H1 (cell line): ENCODE measurements at regions not wholly inside any gene's neighbourhood (a gene's known extent, or its start where the extent isn't known, plus 50 kb on each side); places are given as distances from the start of the nearest gene placed in this dataset.

Source experiments
- CTCF ChIA-PET: fragments of 300-600 bp; sonication (Branson Sonifier 250); formaldehyde crosslinking; loops from one replicate; lab custom pipeline; 2021; ENCODE audit not compliant: partially characterized antibody; lab: Charles Lee
- POLR2A ChIA-PET: fragments of 300-600 bp; sonication (Branson Sonifier 250); formaldehyde crosslinking; loops from one replicate; lab custom pipeline; 2021; ENCODE audit warnings: inconsistent platforms; ENCODE audit not compliant: partially characterized antibody; lab: Charles Lee
- DNase-seq, 2 experiments: peaks; one replicate each; pipeline versions ENCODE4 v3.0.0 to v3.0.0-alpha.2; 2010 to 2022; ENCODE audit warnings: low spot score in 2 of 2, low read depth in 1 of 2, mixed read lengths in 1 of 2
- FAIRE-seq: peaks from 2 replicates; lab custom pipeline; 2011; peaks lifted over from hg19 to GRCh38; lab: Jason Lieb, UNC
- H2AFZ ChIP-seq: 2 replicates; pipeline ENCODE4 v1.8.1; 2012; ENCODE audit warnings: low read length, inconsistent platforms
- H2AK5ac ChIP-seq: 2 replicates; pipeline ENCODE4 v1.6.1; 2013; ENCODE audit warnings: low read depth, low read length
- H2BK120ac ChIP-seq: replicated peaks from 2 replicates; pipeline ENCODE3; 2013; ENCODE audit warnings: low read depth, low read length, inconsistent platforms
- H2BK12ac ChIP-seq: 2 replicates; pipeline ENCODE4 v1.6.1; 2013; ENCODE audit warnings: low read depth, low read length
- H2BK15ac ChIP-seq: 2 replicates; pipeline ENCODE4 v1.6.1; 2013; ENCODE audit warnings: low read length
- H2BK20ac ChIP-seq: 2 replicates; pipeline ENCODE4 v1.6.1; 2013; ENCODE audit warnings: low read length
- H2BK5ac ChIP-seq: 2 replicates; pipeline ENCODE4 v1.6.1; 2013; ENCODE audit warnings: low read depth, low read length
- H3K14ac ChIP-seq: 2 replicates; pipeline ENCODE4 v1.6.1; 2013; ENCODE audit warnings: inconsistent platforms; ENCODE audit not compliant: insufficient read length
- H3K18ac ChIP-seq: 2 replicates; pipeline ENCODE4 v1.6.1; 2013; ENCODE audit warnings: low read length; ENCODE audit errors: extremely low read depth
- H3K23ac ChIP-seq: 2 replicates; pipeline ENCODE4 v1.6.1; 2013; ENCODE audit warnings: inconsistent platforms; ENCODE audit not compliant: insufficient read length
- H3K23me2 ChIP-seq: 2 replicates; pipeline ENCODE4 v1.6.1; 2013; ENCODE audit warnings: low read depth, low read length
- H3K27ac ChIP-seq: 2 replicates; pipeline ENCODE4 v1.6.1; 2011; ENCODE audit warnings: low read depth, low read length, inconsistent platforms
- H3K27me3 ChIP-seq, 4 experiments: replicated peaks in 1 of 4; 1 replicate in 1 of 4; 2 replicates in 3 of 4; pipeline versions ENCODE4 v1.6.1 to v1.8.1; 2011 to 2013; ENCODE audit warnings: low read length in 3 of 4, mild to moderate bottlenecking in 3 of 4, inconsistent platforms in 2 of 4, mixed read lengths in 2 of 4, moderate library complexity in 1 of 4; ENCODE audit not compliant: control insufficient read depth in 3 of 4, insufficient read depth in 3 of 4; ENCODE audit errors: extremely low read depth in 1 of 4
- H3K36me3 ChIP-seq, 4 experiments: 2 replicates each; pipeline versions ENCODE4 v1.6.1 to v1.8.1; 2011 to 2013; ENCODE audit warnings: mild to moderate bottlenecking in 4 of 4, low read length in 3 of 4, moderate library complexity in 2 of 4, control low read depth in 1 of 4, inconsistent platforms in 1 of 4; ENCODE audit not compliant: insufficient read depth in 4 of 4, control insufficient read depth in 2 of 4
- H3K4ac ChIP-seq: replicated peaks from 2 replicates; pipeline ENCODE3; 2013; ENCODE audit warnings: low read length, low read depth, mixed read lengths, inconsistent platforms; ENCODE audit not compliant: insufficient read length
- H3K4me1 ChIP-seq, 4 experiments: replicated peaks in 1 of 4; 1 replicate in 1 of 4; 2 replicates in 3 of 4; pipeline versions ENCODE4 v1.6.1 to v1.8.1; 2011 to 2013; ENCODE audit warnings: low read length in 3 of 4, inconsistent platforms in 2 of 4, mixed read lengths in 1 of 4; ENCODE audit not compliant: insufficient read depth in 4 of 4, control insufficient read depth in 3 of 4
- H3K4me2 ChIP-seq, 2 experiments: 2 replicates each; pipeline versions ENCODE4 v1.6.1 to v1.8.1; 2011 to 2013; ENCODE audit warnings: low read depth in 2 of 2, low read length in 2 of 2, control low read depth in 1 of 2, inconsistent platforms in 1 of 2, mild to moderate bottlenecking in 1 of 2; ENCODE audit not compliant: insufficient read depth in 1 of 2
- H3K4me3 ChIP-seq, 4 experiments: fragments of 200-600, 300-600 bp in 1 of 4; sonication (generic), shearing (Covaris generic), sonication (Bioruptor Twin) in 1 of 4; 2 replicates each; pipeline versions ENCODE4 v1.5.1 to v1.8.1; 2011 to 2016; ENCODE audit warnings: low read length in 4 of 4, low read depth in 3 of 4, control low read depth in 2 of 4, inconsistent platforms in 2 of 4, mild to moderate bottlenecking in 2 of 4, mixed read lengths in 1 of 4, moderate library complexity in 1 of 4; ENCODE audit not compliant: insufficient read depth in 2 of 4; ENCODE audit errors: extremely low read depth in 1 of 4
- H3K56ac ChIP-seq: replicated peaks from 2 replicates; pipeline ENCODE3; 2013; ENCODE audit warnings: low read depth, mild to moderate bottlenecking, mixed read lengths, low read length, inconsistent platforms; ENCODE audit not compliant: insufficient read length
- H3K79me1 ChIP-seq: 2 replicates; pipeline ENCODE4 v1.6.1; 2013; ENCODE audit warnings: low read depth, low read length, control low read depth
- H3K79me2 ChIP-seq, 2 experiments: 2 replicates each; pipeline versions ENCODE4 v1.6.1 to v1.8.1; 2012 to 2013; ENCODE audit warnings: low read length in 2 of 2, mild to moderate bottlenecking in 2 of 2, inconsistent platforms in 1 of 2; ENCODE audit not compliant: insufficient read depth in 2 of 2, control insufficient read depth in 1 of 2
- H3K9ac ChIP-seq, 4 experiments: replicated peaks in 1 of 4; 1 replicate in 1 of 4; 2 replicates in 3 of 4; pipeline versions ENCODE4 v1.6.1 to v1.8.1; 2011 to 2013; ENCODE audit warnings: low read depth in 3 of 4, low read length in 3 of 4, control low read depth in 2 of 4, mild to moderate bottlenecking in 2 of 4, moderate library complexity in 2 of 4, inconsistent platforms in 1 of 4; ENCODE audit errors: extremely low read depth in 1 of 4
- H3K9me3 ChIP-seq, 2 experiments: 2 replicates each; pipeline versions ENCODE4 v1.6.1 to v1.8.1; 2012 to 2013; ENCODE audit warnings: mild to moderate bottlenecking in 2 of 2, moderate library complexity in 2 of 2, control low read depth in 1 of 2, inconsistent platforms in 1 of 2, low read depth in 1 of 2, low read length in 1 of 2, mixed read lengths in 1 of 2; ENCODE audit not compliant: insufficient read depth in 2 of 2
- H4K20me1 ChIP-seq, 2 experiments: replicated peaks in 1 of 2; 2 replicates each; pipeline versions ENCODE3 to v1.8.1; 2011 to 2013; ENCODE audit warnings: inconsistent platforms in 2 of 2, low read length in 2 of 2, mild to moderate bottlenecking in 1 of 2; ENCODE audit not compliant: insufficient read depth in 2 of 2, control insufficient read depth in 1 of 2
- H4K5ac ChIP-seq: 2 replicates; pipeline ENCODE4 v1.6.1; 2013; ENCODE audit warnings: low read length, low read depth, mixed read lengths, inconsistent platforms; ENCODE audit not compliant: insufficient read length
- H4K8ac ChIP-seq: 2 replicates; pipeline ENCODE4 v1.8.0; 2013; ENCODE audit warnings: mild to moderate bottlenecking, moderate library complexity, low read length, inconsistent platforms; ENCODE audit not compliant: insufficient read depth; ENCODE audit errors: extremely low read depth
- H4K91ac ChIP-seq: replicated peaks from 2 replicates; pipeline ENCODE3; 2013; ENCODE audit warnings: low read length, mixed read lengths, inconsistent platforms; ENCODE audit not compliant: insufficient read length
- SUZ12 ChIP-seq: fragments of 200-600 bp; sonication (generic); IDR thresholded peaks from 2 replicates; pipeline ENCODE4 v1.6.1; 2012; ENCODE audit warnings: mild to moderate bottlenecking, inconsistent platforms, low read length, moderate library complexity, mixed read lengths
- WGBS, 2 experiments: shearing (Covaris generic) in 1 of 2; methylation state at CpG; one replicate each; pipeline versions ENCODE4 v1.1.6 to v1.1.7; 2013 to 2015; ENCODE audit warnings: low lambda C conversion rate in 2 of 2, mixed read lengths in 2 of 2, inconsistent platforms in 1 of 2, low coverage in 1 of 2, missing lambda C conversion rate in 1 of 2; ENCODE audit not compliant: insufficient replicate concordance in 2 of 2, insufficient coverage in 1 of 2, insufficient read length in 1 of 2; ENCODE audit errors: extremely low coverage in 1 of 2, missing lambda C conversion rate in 1 of 2; 5-methylcytosine and 5-hydroxymethylcytosine counted together

DNA sequence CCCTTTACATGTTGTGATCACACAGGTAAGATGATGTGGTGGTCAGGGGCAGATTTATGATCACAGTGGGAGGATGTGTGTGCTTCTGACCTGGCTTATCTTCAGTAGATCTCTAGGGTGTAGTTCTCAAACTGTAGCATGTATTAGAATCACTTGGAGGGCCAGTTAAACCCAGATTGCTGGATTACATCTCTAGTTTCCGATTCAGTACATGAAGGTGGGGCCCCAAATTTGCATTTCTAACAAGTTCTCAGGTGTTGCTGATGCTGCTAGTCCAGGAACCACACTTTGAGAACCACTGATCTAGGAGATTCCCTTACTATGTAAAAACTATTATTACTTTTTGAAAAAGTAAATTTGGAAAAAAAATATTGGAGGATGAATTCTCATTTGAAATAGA, 199.3 kb upstream of the GOLIM4 start:
- Histone ChIP-seq H3K79me1 (no peaks in the 10 kb centered on the region), H4K5ac (no peak overlapping the region), H2AK5ac (no peak overlapping the region), H2BK120ac (no peak overlapping the region), H2BK5ac (no peak overlapping the region), H3K27me3 (no peaks in the 10 kb centered on the region), H4K8ac (no peak overlapping the region), H3K4me2 (no peak overlapping the region; a peak in 1 of 4 replicates), H3K79me2 (no peaks in the 10 kb centered on the region), H3K27ac (no peak overlapping the region), H2BK15ac (0 out of 2 replicates have a peak overlapping the region, but pooled peaks have one; percentile 9), H2BK12ac (no peak overlapping the region), H3K4me1 (peaks cover 1 to 4% (median 3%) of the 10 kb centered on the region in 4 experiments; a peak in 5 of 7 replicates), H3K4ac (no peak overlapping the region), H4K91ac (no peak overlapping the region), H2BK20ac (no peak overlapping the region), H3K56ac (no peak overlapping the region), H2AFZ (no peak overlapping the region), H3K4me3 (no peak overlapping the region), H3K23me2 (no peaks in the 10 kb centered on the region), H3K23ac (no peak overlapping the region), H3K18ac (no peak overlapping the region), H3K14ac (no peak overlapping the region), H3K9me3 (no peaks in the 10 kb centered on the region), H4K20me1 (no peaks in the 10 kb centered on the region), H3K9ac (no peak overlapping the region), H3K36me3 (no peaks in the 10 kb centered on the region)
- ChIA-PET CTCF (interaction anchor here (0.7 kb wide), 1 partner anchor 369 kb away, joined by 4 read pairs; no protein-coding TSS in a partner anchor), POLR2A (interaction anchor here (0.7 kb wide), 1 partner anchor 10 kb away, joined by 4 read pairs; no protein-coding TSS in a partner anchor)
- FAIRE-seq (no peak), DNase-seq (no peak)
- 87% methylated on average over 1 of the region's 1 CpG; no CpG with 5 or more reads in 1 of the 2 experiments for WGBS, 2 experiments
- TF ChIP-seq SUZ12, result no peak
- TF ChIP-seq, all 59 proteins: peak for 0
